HCT116 (cell line): ENCODE measurements at regions not wholly inside any gene's neighbourhood (a gene's known extent, or its start where the extent isn't known, plus 50 kb on each side); places are given as distances from the start of the nearest gene placed in this dataset.
"Not testable (repeated sequence)": the region's sequence is repeated elsewhere in the genome, so short reads cannot be mapped to it uniquely, and the experiment has no call there.

ENCODE experiments used
- ATAC-seq: fragments of 200-7000 bp; cut with Tn5 transposase; 2 replicates; pipeline ENCODE4 v1.9.1; 2020; ENCODE audit warnings: mild to moderate bottlenecking, moderate library complexity
- BruUV-seq: library from RNA; stranded (reverse); fragments of 400-500 nt; replicated peaks from 2 replicates; lab custom pipeline; 2021; lab: Mats Ljungman, UMichigan
- CTCF ChIA-PET: fragments of 300-600 bp; sonication (Branson Sonifier 250); formaldehyde crosslinking; loops from one replicate; lab custom pipeline; 2021; ENCODE audit warnings: antibody characterized with exemption; lab: Charles Lee
- POLR2A ChIA-PET: fragments of 300-600, 350-600 bp; sonication (Branson Sonifier 250); formaldehyde crosslinking; loops from one replicate; lab custom pipeline; 2021; ENCODE audit warnings: antibody characterized with exemption; lab: Charles Lee
- RAD21 ChIA-PET, 2 experiments: fragments of 300-600 bp; sonication (Branson Sonifier 250); formaldehyde crosslinking; loops; one replicate each; lab custom pipeline; 2023; ENCODE audit warnings: low total read pairs in 2 of 2; ENCODE audit not compliant: uncharacterized antibody in 2 of 2, unreplicated experiment in 2 of 2, low non-redundant PET in 1 of 2; lab: Charles Lee
- DNase-seq: peaks from one replicate; pipeline ENCODE4 v3.0.0-alpha.2; 2010; ENCODE audit warnings: low read depth, low spot score
- H2AFZ ChIP-seq: fragments of 200-600 bp; shearing (Covaris generic), sonication (generic); 2 replicates; pipeline ENCODE4 v1.6.1; 2017; ENCODE audit warnings: low read depth, mixed run types, mixed read lengths, antibody characterized with exemption, low read length; ENCODE audit not compliant: poor library complexity, severe bottlenecking
- H3K27ac ChIP-seq: 2 replicates; pipeline ENCODE4 v1.5.1; 2012; ENCODE audit warnings: low read depth, low read length
- H3K27me3 ChIP-seq: fragments of 200-600 bp; sonication (generic); 2 replicates; pipeline ENCODE4 v1.6.1; 2016; ENCODE audit warnings: mixed run types, low read length, mixed read lengths; ENCODE audit not compliant: insufficient read depth
- H3K36me3 ChIP-seq, 2 experiments: fragments of 200-500 bp in 1 of 2; fragments of 200-600 bp in 1 of 2; sonication (Bioruptor generic) in 1 of 2; sonication (generic) in 1 of 2; 2 replicates each; pipeline versions ENCODE4 v1.5.1 to v1.6.1; 2014 to 2016; ENCODE audit warnings: low read length in 2 of 2, inconsistent platforms in 1 of 2, mixed read lengths in 1 of 2, mixed run types in 1 of 2; ENCODE audit not compliant: insufficient read depth in 2 of 2, control insufficient read depth in 1 of 2
- H3K4me1 ChIP-seq, 2 experiments: fragments of 200-600 bp in 1 of 2; sonication (generic) in 1 of 2; 2 replicates each; pipeline versions ENCODE4 v1.5.1 to v1.6.1; 2012 to 2017; ENCODE audit warnings: low read length in 2 of 2, inconsistent platforms in 1 of 2, mild to moderate bottlenecking in 1 of 2, mixed read lengths in 1 of 2, mixed run types in 1 of 2, moderate library complexity in 1 of 2; ENCODE audit not compliant: insufficient read depth in 2 of 2, control insufficient read depth in 1 of 2
- H3K4me2 ChIP-seq: fragments of 200-600 bp; sonication (generic); 2 replicates; pipeline ENCODE4 v1.6.1; 2017; ENCODE audit warnings: mixed run types, low read length, mixed read lengths
- H3K4me3 ChIP-seq, 2 experiments: fragments of 200-600 bp in 1 of 2; sonication (generic) in 1 of 2; replicated peaks in 1 of 2; 2 replicates each; pipeline ENCODE4 v1.5.1; 2011 to 2016; ENCODE audit warnings: low read length in 2 of 2, control low read depth in 1 of 2, low read depth in 1 of 2, mild to moderate bottlenecking in 1 of 2, mixed read lengths in 1 of 2, mixed run types in 1 of 2
- H3K79me2 ChIP-seq: fragments of 200-600 bp; sonication (generic); 2 replicates; pipeline ENCODE4 v1.6.1; 2017; ENCODE audit warnings: mild to moderate bottlenecking, mixed run types, low read length, moderate library complexity, mixed read lengths; ENCODE audit not compliant: insufficient read depth
- H3K9ac ChIP-seq: fragments of 200-600 bp; sonication (generic); 2 replicates; pipeline ENCODE4 v1.6.1; 2016; ENCODE audit warnings: low read length, mixed read lengths
- H3K9me2 ChIP-seq: fragments of 200-600 bp; sonication (generic), shearing (Covaris generic); 2 replicates; pipeline ENCODE4 v1.6.1; 2017; ENCODE audit warnings: mixed run types, mild to moderate bottlenecking, moderate library complexity; ENCODE audit not compliant: insufficient read depth
- H3K9me3 ChIP-seq, 2 experiments: fragments of 200-500 bp in 1 of 2; fragments of 200-600 bp in 1 of 2; sonication (Bioruptor generic) in 1 of 2; sonication (generic) in 1 of 2; 2 replicates each; pipeline ENCODE4 v1.6.1; 2014 to 2017; ENCODE audit warnings: low read length in 2 of 2, mixed read lengths in 2 of 2, inconsistent platforms in 1 of 2, low read depth in 1 of 2, mild to moderate bottlenecking in 1 of 2, mixed run types in 1 of 2, moderate library complexity in 1 of 2; ENCODE audit not compliant: control insufficient read depth in 1 of 2, insufficient read depth in 1 of 2
- H4K20me1 ChIP-seq: fragments of 200-600 bp; sonication (generic), shearing (Covaris generic); 2 replicates; pipeline ENCODE4 v1.6.1; 2017; ENCODE audit warnings: mixed run types, mild to moderate bottlenecking, moderate library complexity; ENCODE audit not compliant: insufficient read depth
- ELF1 ChIP-seq: IDR thresholded peaks from 2 replicates; pipeline ENCODE4 v1.6.1; 2012; ENCODE audit warnings: low read depth, borderline replicate concordance
- EZH2 ChIP-seq: fragments of 200-600 bp; sonication (generic); IDR thresholded peaks from 2 replicates; pipeline ENCODE4 v1.6.1; 2017; ENCODE audit warnings: antibody characterized with exemption, mixed run types
- EZH2phosphoT487 ChIP-seq: fragments of 200-600 bp; IDR thresholded peaks from 2 replicates; pipeline ENCODE4 v1.6.1; 2018; ENCODE audit warnings: antibody characterized with exemption, borderline replicate concordance
- MAX ChIP-seq: IDR thresholded peaks from 2 replicates; pipeline ENCODE4 v1.6.1; 2012
- POLR2A ChIP-seq: IDR thresholded peaks from 2 replicates; pipeline ENCODE4 v1.7.0; 2011; ENCODE audit warnings: borderline replicate concordance; ENCODE audit not compliant: insufficient read depth, insufficient read length; ENCODE audit errors: extremely low read depth
- RAD21 ChIP-seq: IDR thresholded peaks from 2 replicates; pipeline ENCODE4 v1.6.1; 2012; ENCODE audit warnings: low read depth, mild to moderate bottlenecking
- REST ChIP-seq: IDR thresholded peaks from 2 replicates; pipeline ENCODE4 v1.6.1; 2012; ENCODE audit warnings: low read depth
- SP1 ChIP-seq: IDR thresholded peaks from 2 replicates; pipeline ENCODE4 v1.6.1; 2012; ENCODE audit warnings: low read depth
- SRF ChIP-seq: IDR thresholded peaks from 2 replicates; pipeline ENCODE4 v1.6.1; 2012; ENCODE audit warnings: low read depth
- TCF7L2 ChIP-seq: IDR thresholded peaks from 2 replicates; pipeline ENCODE4 v1.7.0; 2011; ENCODE audit warnings: borderline replicate concordance, inconsistent platforms; ENCODE audit not compliant: insufficient read depth, insufficient read length; ENCODE audit errors: extremely low read depth
- YY1 ChIP-seq: IDR thresholded peaks from 2 replicates; pipeline ENCODE4 v1.6.1; 2011; ENCODE audit warnings: low read length, low read depth, moderate library complexity, mild to moderate bottlenecking; ENCODE audit not compliant: insufficient replicate concordance; ENCODE audit errors: extremely low read depth
- ZBTB33 ChIP-seq: IDR thresholded peaks from 2 replicates; pipeline ENCODE4 v1.6.1; 2011; ENCODE audit warnings: mild to moderate bottlenecking, low read length, moderate library complexity; ENCODE audit not compliant: insufficient replicate concordance; ENCODE audit errors: extremely low read depth
- ZFX ChIP-seq: fragments of 450-650 bp; IDR thresholded peaks from 2 replicates; pipeline ENCODE4 v1.6.1; 2017
- ZNF274 ChIP-seq: fragments of 200-500 bp; sonication (Bioruptor generic); IDR thresholded peaks from 2 replicates; pipeline ENCODE4 v1.6.1; 2014; ENCODE audit warnings: mild to moderate bottlenecking, low read depth, low read length, inconsistent platforms
- intact Hi-C: fragments of 100-400 bp; cut with micrococcal nuclease; formaldehyde crosslinking; loops from 2 replicates; pipeline ENCODE4 v1.10.0; 2022

GRCh38 chr1:187073634-187074245 lies 245.0 kb downstream of the PLA2G4A start:
- H3K4me1 ChIP-seq, POLR2A ChIA-PET, H3K9ac ChIP-seq, ATAC-seq, H3K4me2 ChIP-seq, CTCF ChIA-PET, intact Hi-C loops, H3K9me3 ChIP-seq, BruUV-seq, H3K27ac ChIP-seq, H3K27me3 ChIP-seq, RAD21 ChIA-PET, H3K79me2 ChIP-seq, H3K36me3 ChIP-seq, DNase-seq, H3K4me3 ChIP-seq, H2AFZ ChIP-seq, H4K20me1 ChIP-seq, H3K9me2 ChIP-seq: not testable (repeated sequence)

GRCh38 chr1:187074445-187075048 lies 245.8 kb downstream of the PLA2G4A start:
- Histone ChIP-seq H2AFZ (no peak overlapping the region), H3K9me3 (no peaks in the 10 kb centered on the region), H3K4me1 (no peaks in the 10 kb centered on the region), H3K9me2 (no peaks in the 10 kb centered on the region), H3K9ac (no peak overlapping the region), H3K4me3 (no peak overlapping the region), H3K79me2 (no peaks in the 10 kb centered on the region), H3K4me2 (no peak overlapping the region), H3K27me3 (no peaks in the 10 kb centered on the region), H3K27ac (no peak overlapping the region), H4K20me1 (no peaks in the 10 kb centered on the region), H3K36me3 (no peaks in the 10 kb centered on the region)
- ChIA-PET RAD21 (no interaction called here), POLR2A (no interaction called here), CTCF (no interaction called here)
- no TSS peak for BruUV-seq
- ATAC-seq (no peak), DNase-seq (no peak)
- intact Hi-C loops, result no loop called here
- TF ChIP-seq POLR2A, result no peak
- TF ChIP-seq EZH2, result no peak
- TF ChIP-seq SP1, result no peak
- TF ChIP-seq YY1, result no peak
- no peak for TF ChIP-seq ZNF274
- no peak for TF ChIP-seq EZH2phosphoT487
- no peak for TF ChIP-seq TCF7L2
- TF ChIP-seq REST, result no peak
- TF ChIP-seq SRF, result no peak
- TF ChIP-seq ELF1, result no peak
- no peak for TF ChIP-seq ZFX
- no peak for TF ChIP-seq ZBTB33
- TF ChIP-seq MAX, result no peak
- TF ChIP-seq RAD21, result no peak
